ENCODE measurements at regions not wholly inside any gene's neighbourhood (a gene's known extent, or its start where the extent isn't known, plus 50 kb on each side); places are given as distances from the start of the nearest gene placed in this dataset.

DNA sequence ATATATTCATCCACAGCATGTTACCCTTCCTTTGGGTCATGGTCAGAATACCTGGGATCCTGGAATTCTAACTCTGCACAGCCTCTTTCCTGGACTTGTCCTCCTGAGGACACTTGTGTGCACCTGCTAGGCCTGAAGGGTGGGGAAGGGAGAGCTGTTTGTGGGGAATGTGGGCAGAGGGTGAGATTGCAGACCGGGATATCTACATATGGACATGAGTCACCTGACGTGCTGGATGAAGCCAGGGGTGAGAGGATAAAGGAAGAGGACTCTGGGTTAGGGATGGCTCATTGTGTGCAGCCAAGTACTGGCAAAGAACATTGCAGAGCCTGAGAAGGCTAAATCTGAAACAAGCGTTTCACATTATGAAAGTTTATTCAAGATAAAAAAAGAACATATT, 241.4 kb upstream of the RPS23 start:
- TF ChIP-seq EZH2 (IDR thresholded peaks at IDR 0.05) (no peak), EZH2phosphoT487 (IDR thresholded peaks at IDR 0.05) (no peak)
- TF ChIP-seq, protein P1, sequence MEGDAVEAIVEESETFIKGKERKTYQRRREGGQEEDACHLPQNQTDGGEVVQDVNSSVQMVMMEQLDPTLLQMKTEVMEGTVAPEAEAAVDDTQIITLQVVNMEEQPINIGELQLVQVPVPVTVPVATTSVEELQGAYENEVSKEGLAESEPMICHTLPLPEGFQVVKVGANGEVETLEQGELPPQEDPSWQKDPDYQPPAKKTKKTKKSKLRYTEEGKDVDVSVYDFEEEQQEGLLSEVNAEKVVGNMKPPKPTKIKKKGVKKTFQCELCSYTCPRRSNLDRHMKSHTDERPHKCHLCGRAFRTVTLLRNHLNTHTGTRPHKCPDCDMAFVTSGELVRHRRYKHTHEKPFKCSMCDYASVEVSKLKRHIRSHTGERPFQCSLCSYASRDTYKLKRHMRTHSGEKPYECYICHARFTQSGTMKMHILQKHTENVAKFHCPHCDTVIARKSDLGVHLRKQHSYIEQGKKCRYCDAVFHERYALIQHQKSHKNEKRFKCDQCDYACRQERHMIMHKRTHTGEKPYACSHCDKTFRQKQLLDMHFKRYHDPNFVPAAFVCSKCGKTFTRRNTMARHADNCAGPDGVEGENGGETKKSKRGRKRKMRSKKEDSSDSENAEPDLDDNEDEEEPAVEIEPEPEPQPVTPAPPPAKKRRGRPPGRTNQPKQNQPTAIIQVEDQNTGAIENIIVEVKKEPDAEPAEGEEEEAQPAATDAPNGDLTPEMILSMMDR (IDR thresholded peaks at IDR 0.05) = no peak
